Caco-2 (cell line): ENCODE measurements at regions not wholly inside any gene's neighbourhood (a gene's known extent, or its start where the extent isn't known, plus 50 kb on each side); places are given as distances from the start of the nearest gene placed in this dataset.

Experiments
- BruUV-seq: library from RNA; stranded (reverse); fragments of 400-500 nt; replicated peaks from 2 replicates; lab custom pipeline; 2021; lab: Mats Ljungman, UMichigan
- CTCF ChIA-PET: fragments of 300-600 bp; sonication (Branson Sonifier 250); formaldehyde crosslinking; loops from one replicate; lab custom pipeline; 2022; ENCODE audit warnings: antibody characterized with exemption; lab: Charles Lee
- POLR2A ChIA-PET: fragments of 300-600 bp; sonication (Branson Sonifier 250); formaldehyde crosslinking; loops from one replicate; lab custom pipeline; 2022; ENCODE audit warnings: antibody characterized with exemption; lab: Charles Lee
- DNase-seq, 2 experiments: peaks; one replicate each; pipeline versions ENCODE4 v3.0.0 to v3.0.0-alpha.2; 2020 to 2022
- H3K27me3 ChIP-seq: replicated peaks from 2 replicates; pipeline ENCODE4 v1.6.0; 2011; ENCODE audit warnings: low read length; ENCODE audit not compliant: control insufficient read depth, insufficient read depth
- H3K36me3 ChIP-seq: 2 replicates; pipeline ENCODE4 v1.5.1; 2011; ENCODE audit warnings: low read length; ENCODE audit not compliant: control insufficient read depth, insufficient read depth
- H3K4me1 ChIP-seq: fragments of 250-450 bp; sonication (Bioruptor Pico); 2 replicates; pipeline ENCODE4 v1.5.1; 2020; ENCODE audit warnings: mild to moderate bottlenecking
- H3K4me3 ChIP-seq: 2 replicates; pipeline ENCODE4 v1.5.1; 2011; ENCODE audit warnings: low read depth, mild to moderate bottlenecking, control low read depth, low read length
- H3K9me3 ChIP-seq: fragments of 250-450 bp; sonication (Bioruptor Pico); 2 replicates; pipeline ENCODE4 v1.5.1; 2020; ENCODE audit warnings: mild to moderate bottlenecking, moderate library complexity
- H3K27ac Mint-ChIP-seq: one replicate; pipeline ENCODE4 v1.8.0; 2022; ENCODE audit warnings: mixed read lengths; ENCODE audit not compliant: unreplicated experiment
- H3K27me3 Mint-ChIP-seq: one replicate; pipeline ENCODE4 v1.8.0; 2022; ENCODE audit warnings: mixed read lengths; ENCODE audit not compliant: insufficient read depth, unreplicated experiment
- H3K36me3 Mint-ChIP-seq: one replicate; pipeline ENCODE4 v1.8.0; 2022; ENCODE audit warnings: mild to moderate bottlenecking, mixed read lengths; ENCODE audit not compliant: insufficient read depth, unreplicated experiment
- H3K4me1 Mint-ChIP-seq: one replicate; pipeline ENCODE4 v1.8.0; 2022; ENCODE audit warnings: low read depth, mixed read lengths; ENCODE audit not compliant: unreplicated experiment
- H3K4me3 Mint-ChIP-seq: one replicate; pipeline ENCODE4 v1.8.0; 2022; ENCODE audit warnings: mild to moderate bottlenecking, moderate library complexity, mixed read lengths; ENCODE audit not compliant: unreplicated experiment
- H3K9me3 Mint-ChIP-seq: one replicate; pipeline ENCODE4 v1.8.0; 2022; ENCODE audit warnings: mixed read lengths; ENCODE audit not compliant: unreplicated experiment
- CTCF ChIP-seq, 2 experiments: fragments of 200-600 bp in 1 of 2; IDR thresholded peaks; 1 replicate in 1 of 2; 2 replicates in 1 of 2; pipeline versions ENCODE4 v1.5.1 to v1.8.0; 2011 to 2022; ENCODE audit warnings: antibody characterized with exemption in 1 of 2, control low read depth in 1 of 2, inconsistent platforms in 1 of 2, low read depth in 1 of 2, low read length in 1 of 2, mild to moderate bottlenecking in 1 of 2, moderate library complexity in 1 of 2; ENCODE audit not compliant: insufficient read depth in 1 of 2, severe bottlenecking in 1 of 2, unreplicated experiment in 1 of 2
- intact Hi-C: fragments of 100-400 bp; cut with micrococcal nuclease; formaldehyde crosslinking; loops from one replicate; pipeline ENCODE4 v1.10.0; 2022; ENCODE audit not compliant: unreplicated experiment

GRCh38 chr6:51112731-51113130 lies 294.1 kb downstream of the TFAP2B start:
- no peak for DNase-seq
- no peak overlapping the region for H3K4me3 Mint-ChIP-seq
- H3K4me3 ChIP-seq: no peak overlapping the region
- no TSS peak for BruUV-seq
- no peaks in the 10 kb centered on the region for H3K9me3 ChIP-seq
- no peaks in the 10 kb centered on the region for H3K4me1 Mint-ChIP-seq
- H3K27me3 Mint-ChIP-seq: no peaks in the 10 kb centered on the region
- no peaks in the 10 kb centered on the region for H3K36me3 ChIP-seq
- no peaks in the 10 kb centered on the region for H3K9me3 Mint-ChIP-seq
- intact Hi-C loops: no loop called here
- H3K27ac Mint-ChIP-seq: no peak overlapping the region
- no peaks in the 10 kb centered on the region for H3K27me3 ChIP-seq
- CTCF ChIA-PET: no interaction called here
- POLR2A ChIA-PET: no interaction called here
- TF ChIP-seq CTCF (IDR thresholded peaks at IDR 0.05; ENCODE audit: insufficient read depth in 1 of 2, low read depth in 1 of 2, low read length in 1 of 2, severe bottlenecking in 1 of 2, unreplicated experiment in 1 of 2): no peak
- no peaks in the 10 kb centered on the region for H3K36me3 Mint-ChIP-seq
- no peaks in the 10 kb centered on the region for H3K4me1 ChIP-seq

GRCh38 chr6:51116723-51117122 lies 298.1 kb downstream of the TFAP2B start:
- DNase-seq: no peak
- Mint-ChIP-seq H3K4me1 (no peaks in the 10 kb centered on the region), H3K36me3 (no peaks in the 10 kb centered on the region), H3K27me3 (no peaks in the 10 kb centered on the region), H3K4me3 (no peak overlapping the region), H3K27ac (no peak overlapping the region), H3K9me3 (no peaks in the 10 kb centered on the region)
- POLR2A ChIA-PET: no interaction called here
- Histone ChIP-seq H3K4me3 (no peak overlapping the region), H3K36me3 (no peaks in the 10 kb centered on the region), H3K4me1 (no peaks in the 10 kb centered on the region), H3K27me3 (no peaks in the 10 kb centered on the region), H3K9me3 (no peaks in the 10 kb centered on the region)
- BruUV-seq: no TSS peak
- no peak for TF ChIP-seq CTCF (IDR thresholded peaks at IDR 0.05; ENCODE audit: insufficient read depth in 1 of 2, low read depth in 1 of 2, low read length in 1 of 2, severe bottlenecking in 1 of 2, unreplicated experiment in 1 of 2)
- intact Hi-C loops: no loop called here
- CTCF ChIA-PET: no interaction called here

- H3K27ac Mint-ChIP-seq: no peak overlapping the region
- no peaks in the 10 kb centered on the region for H3K9me3 ChIP-seq
- H3K27me3 ChIP-seq: no peaks in the 10 kb centered on the region
- H3K4me3 ChIP-seq: no peak overlapping the region
- H3K36me3 Mint-ChIP-seq: no peaks in the 10 kb centered on the region
- H3K27me3 Mint-ChIP-seq: peaks cover 4% of the 10 kb centered on the region
- intact Hi-C loops: no loop called here
- ChIA-PET CTCF (no interaction called here), POLR2A (no interaction called here)
- H3K4me1 ChIP-seq: no peaks in the 10 kb centered on the region
- no peaks in the 10 kb centered on the region for H3K36me3 ChIP-seq
- H3K4me1 Mint-ChIP-seq: no peaks in the 10 kb centered on the region
- TF ChIP-seq CTCF (IDR thresholded peaks at IDR 0.05; ENCODE audit: insufficient read depth in 1 of 2, low read depth in 1 of 2, low read length in 1 of 2, severe bottlenecking in 1 of 2, unreplicated experiment in 1 of 2): no peak
- DNase-seq: no peak
- H3K4me3 Mint-ChIP-seq: no peak overlapping the region
- no peaks in the 10 kb centered on the region for H3K9me3 Mint-ChIP-seq
- no TSS peak for BruUV-seq
Observed at GRCh38 chr6:51118792-51119191, 300.1 kb downstream of the TFAP2B start.
